Smooth muscle cell (in vitro differentiated cells): ENCODE measurements at regions not wholly inside any gene's neighbourhood (a gene's known extent, or its start where the extent isn't known, plus 50 kb on each side); places are given as distances from the start of the nearest gene placed in this dataset.
A peak's percentile ranks its signal among the peaks of the same experiment; 100 is the strongest.

Experiments
- DNase-seq: peaks from one replicate; lab custom pipeline; 2025; ENCODE audit not compliant: unreplicated experiment; lab: John Stamatoyannopoulos, UW
- H2AFZ ChIP-seq: fragments of 200-600 bp; sonication (generic); 2 replicates; pipeline ENCODE4 v1.6.0; 2016; ENCODE audit warnings: antibody characterized with exemption, low read depth, mild to moderate bottlenecking
- H3F3A ChIP-seq: fragments of 200-600 bp; sonication (generic); 2 replicates; pipeline ENCODE4 v1.6.0; 2017; ENCODE audit warnings: antibody characterized with exemption, low read depth
- H3K27ac ChIP-seq: fragments of 200-600 bp; sonication (generic); 2 replicates; pipeline ENCODE4 v1.5.1; 2016; ENCODE audit warnings: low read depth, mild to moderate bottlenecking
- H3K27me3 ChIP-seq: fragments of 200-600 bp; sonication (generic); 2 replicates; pipeline ENCODE4 v1.6.1; 2016; ENCODE audit warnings: low read depth, mild to moderate bottlenecking
- H3K36me3 ChIP-seq: fragments of 200-600 bp; sonication (generic); 2 replicates; pipeline ENCODE4 v1.5.1; 2016; ENCODE audit warnings: low read depth
- H3K4me1 ChIP-seq: fragments of 200-600 bp; sonication (generic); 2 replicates; pipeline ENCODE4 v1.5.1; 2016; ENCODE audit warnings: low read depth
- H3K4me2 ChIP-seq: fragments of 200-600 bp; sonication (generic); 2 replicates; pipeline ENCODE4 v1.6.0; 2016; ENCODE audit warnings: mild to moderate bottlenecking
- H3K4me3 ChIP-seq: fragments of 200-600 bp; sonication (generic); 2 replicates; pipeline ENCODE4 v1.5.1; 2016; ENCODE audit warnings: mild to moderate bottlenecking
- H3K79me2 ChIP-seq: fragments of 200-600 bp; sonication (generic); 2 replicates; pipeline ENCODE4 v1.6.0; 2016; ENCODE audit warnings: low read depth, mild to moderate bottlenecking
- H3K9ac ChIP-seq: fragments of 200-600 bp; sonication (generic); 2 replicates; pipeline ENCODE4 v1.6.0; 2016; ENCODE audit warnings: low read depth
- H3K9me3 ChIP-seq: fragments of 200-600 bp; sonication (generic); replicated peaks from 2 replicates; pipeline ENCODE4 v1.5.1; 2016; ENCODE audit warnings: low read depth
- H4K20me1 ChIP-seq: fragments of 200-600 bp; sonication (generic); 2 replicates; pipeline ENCODE4 v1.6.0; 2016; ENCODE audit warnings: low read depth
- CTCF ChIP-seq: fragments of 200-600 bp; sonication (generic); IDR thresholded peaks from 2 replicates; pipeline ENCODE4 v1.5.1; 2017; ENCODE audit warnings: borderline replicate concordance, mild to moderate bottlenecking, antibody characterized with exemption; ENCODE audit not compliant: insufficient read depth, poor library complexity, severe bottlenecking
- WGBS: methylation state at CpG from one replicate; pipeline ENCODE4 v1.1.7; 2016; ENCODE audit warnings: low lambda C conversion rate; 5-methylcytosine and 5-hydroxymethylcytosine counted together

GRCh38 chr3:74824366-74824765 is 209.9 kb upstream of the CNTN3 start:
- Histone ChIP-seq H3F3A (no peaks in the 10 kb centered on the region), H3K36me3 (no peaks in the 10 kb centered on the region), H2AFZ (no peak overlapping the region), H3K9me3 (no peaks in the 10 kb centered on the region), H3K79me2 (no peaks in the 10 kb centered on the region), H3K27ac (peak overlapping the region; percentile 52), H3K4me3 (no peak overlapping the region), H4K20me1 (no peaks in the 10 kb centered on the region), H3K4me2 (no peak overlapping the region), H3K4me1 (no peaks in the 10 kb centered on the region), H3K27me3 (no peaks in the 10 kb centered on the region), H3K9ac (no peak overlapping the region)
- no peak for DNase-seq
- WGBS = 75% methylated on average over 4 of the region's 4 CpGs
- no peak for TF ChIP-seq CTCF

- no peaks in the 10 kb centered on the region for H4K20me1 ChIP-seq
- no peaks in the 10 kb centered on the region for H3K9me3 ChIP-seq
- no peaks in the 10 kb centered on the region for H3K79me2 ChIP-seq
- no peak overlapping the region for H2AFZ ChIP-seq
- H3K4me1 ChIP-seq = no peaks in the 10 kb centered on the region
- H3F3A ChIP-seq = no peaks in the 10 kb centered on the region
- no peak overlapping the region for H3K4me2 ChIP-seq
- H3K36me3 ChIP-seq = no peaks in the 10 kb centered on the region
- no peak for DNase-seq
- H3K27ac ChIP-seq = no peak overlapping the region
- WGBS = 85% methylated on average over 3 of the region's 3 CpGs
- no peak for TF ChIP-seq CTCF
- H3K27me3 ChIP-seq = no peaks in the 10 kb centered on the region
- no peak overlapping the region for H3K9ac ChIP-seq
- no peak overlapping the region for H3K4me3 ChIP-seq
Measured at GRCh38 chr3:74814181-74814580, 199.7 kb upstream of the CNTN3 start.

GRCh38 chr3:74812756-74813155 is 198.3 kb upstream of the CNTN3 start:
- H3K4me1 ChIP-seq = no peaks in the 10 kb centered on the region
- no peak for DNase-seq
- WGBS = 91% methylated on average over 3 of the region's 3 CpGs

More at GRCh38 chr3:74812756-74813155, 198.3 kb upstream of the CNTN3 start:
- no peaks in the 10 kb centered on the region for H3K79me2 ChIP-seq
- H3K9ac ChIP-seq = no peak overlapping the region
- H3K4me2 ChIP-seq = no peak overlapping the region
- no peaks in the 10 kb centered on the region for H3K9me3 ChIP-seq
- no peak for TF ChIP-seq CTCF
- no peaks in the 10 kb centered on the region for H3K27me3 ChIP-seq
- H2AFZ ChIP-seq = no peak overlapping the region
- no peak overlapping the region for H3K27ac ChIP-seq
- no peaks in the 10 kb centered on the region for H4K20me1 ChIP-seq
- H3F3A ChIP-seq = no peaks in the 10 kb centered on the region
- H3K36me3 ChIP-seq = no peaks in the 10 kb centered on the region
- no peak overlapping the region for H3K4me3 ChIP-seq
